Keratinocyte (primary cell): ENCODE measurements at regions not wholly inside any gene's neighbourhood (a gene's known extent, or its start where the extent isn't known, plus 50 kb on each side); places are given as distances from the start of the nearest gene placed in this dataset.

Source experiments
- DNase-seq: peaks from one replicate; pipeline ENCODE4 v3.0.0-alpha.2; 2011; ENCODE audit warnings: low read depth, missing footprints, low spot score
- FAIRE-seq: peaks from 2 replicates; lab custom pipeline; 2011; peaks lifted over from hg19 to GRCh38; lab: Jason Lieb, UNC
- H2AFZ ChIP-seq: 2 replicates; pipeline ENCODE4 v1.6.0; 2012; ENCODE audit warnings: low read length, control low read depth, inconsistent platforms; ENCODE audit not compliant: control insufficient read depth
- H3K27ac ChIP-seq: 2 replicates; pipeline ENCODE4 v1.5.1; 2011; ENCODE audit warnings: low read length; ENCODE audit not compliant: control insufficient read depth, insufficient read depth
- H3K27me3 ChIP-seq: 3 replicates; pipeline ENCODE4 v1.6.0; 2011; ENCODE audit warnings: low read length; ENCODE audit not compliant: control insufficient read depth, insufficient read depth; ENCODE audit errors: extremely low read depth
- H3K36me3 ChIP-seq, 2 experiments: 2 replicates in 1 of 2; 3 replicates in 1 of 2; pipeline ENCODE4 v1.5.1; 2011; ENCODE audit warnings: low read length in 2 of 2, mild to moderate bottlenecking in 1 of 2; ENCODE audit not compliant: control insufficient read depth in 2 of 2, insufficient read depth in 2 of 2; ENCODE audit errors: extremely low read depth in 1 of 2
- H3K4me1 ChIP-seq: 3 replicates; pipeline ENCODE4 v1.5.1; 2011; ENCODE audit warnings: low read length; ENCODE audit not compliant: control insufficient read depth, insufficient read depth; ENCODE audit errors: extremely low read depth
- H3K4me2 ChIP-seq: 3 replicates; pipeline ENCODE4 v1.6.0; 2011; ENCODE audit warnings: low read depth, low read length; ENCODE audit not compliant: control insufficient read depth, insufficient read depth; ENCODE audit errors: extremely low read depth
- H3K4me3 ChIP-seq, 3 experiments: fragments of 200-600 bp in 1 of 3; sonication (generic) in 1 of 3; 2 replicates in 2 of 3; 3 replicates in 1 of 3; pipeline ENCODE4 v1.5.1; 2011 to 2016; ENCODE audit warnings: low read length in 3 of 3, mild to moderate bottlenecking in 3 of 3, control low read depth in 2 of 3, inconsistent platforms in 1 of 3, low read depth in 1 of 3, mixed read lengths in 1 of 3, mixed run types in 1 of 3, moderate library complexity in 1 of 3; ENCODE audit not compliant: control insufficient read depth in 2 of 3, insufficient read depth in 2 of 3; ENCODE audit errors: extremely low read depth in 1 of 3
- H3K79me2 ChIP-seq: 2 replicates; pipeline ENCODE4 v1.6.0; 2012; ENCODE audit warnings: low read length; ENCODE audit not compliant: control insufficient read depth, insufficient read depth
- H3K9ac ChIP-seq: 3 replicates; pipeline ENCODE4 v1.6.0; 2011; ENCODE audit warnings: low read length; ENCODE audit not compliant: control insufficient read depth, insufficient read depth; ENCODE audit errors: extremely low read depth
- H3K9me1 ChIP-seq: 3 replicates; pipeline ENCODE4 v1.6.0; 2011; ENCODE audit warnings: low read length; ENCODE audit not compliant: control insufficient read depth, insufficient read depth; ENCODE audit errors: extremely low read depth
- H3K9me3 ChIP-seq: 2 replicates; pipeline ENCODE4 v1.5.1; 2012; ENCODE audit warnings: low read depth, low read length; ENCODE audit not compliant: control insufficient read depth
- H4K20me1 ChIP-seq: 3 replicates; pipeline ENCODE4 v1.6.0; 2011; ENCODE audit warnings: low read length; ENCODE audit not compliant: control insufficient read depth, insufficient read depth; ENCODE audit errors: extremely low read depth
- CTCF ChIP-seq, 3 experiments: IDR thresholded peaks in 1 of 3; conservative IDR thresholded peaks in 1 of 3; optimal IDR thresholded peaks in 1 of 3; 2 replicates in 2 of 3; 3 replicates in 1 of 3; pipeline versions ENCODE3 to v1.5.1; 2011; ENCODE audit warnings: low read length in 3 of 3, mild to moderate bottlenecking in 3 of 3, moderate library complexity in 2 of 3, control low read depth in 1 of 3, inconsistent platforms in 1 of 3; ENCODE audit not compliant: insufficient read depth in 2 of 3; ENCODE audit errors: extremely low read depth in 1 of 3
- EZH2 ChIP-seq: IDR thresholded peaks from one replicate; pipeline ENCODE4 v1.6.1; 2012; ENCODE audit warnings: inconsistent platforms, mild to moderate bottlenecking, low read length, moderate library complexity
- dilution Hi-C: fragments of 300-500 bp; cut with MboI; formaldehyde crosslinking; loops from one replicate; pipeline ENCODE4 v1.7.0; 2020; ENCODE audit warnings: low sequenced_read_pairs; ENCODE audit not compliant: extremely low pct_ligation_motif_present

GRCh38 chr12:3931206-3931605 lies 58.0 kb upstream of the PARP11 start:
- no peaks in the 10 kb centered on the region for H3K4me1 ChIP-seq
- FAIRE-seq: no peak

GRCh38 chr12:3929875-3930615 lies 56.8 kb upstream of the PARP11 start:
- no peak overlapping the region for H3K27ac ChIP-seq
- no peak overlapping the region for H2AFZ ChIP-seq
- no peaks in the 10 kb centered on the region for H4K20me1 ChIP-seq
- peaks cover 43% of the 10 kb centered on the region for H3K27me3 ChIP-seq
- no peaks in the 10 kb centered on the region for H3K9me3 ChIP-seq
- dilution Hi-C loops: no loop called here
- H3K79me2 ChIP-seq: no peaks in the 10 kb centered on the region
- H3K4me2 ChIP-seq: no peak overlapping the region
- H3K4me3 ChIP-seq: no peak overlapping the region
- no peak overlapping the region for H3K9ac ChIP-seq
- no peak for DNase-seq
- FAIRE-seq: no peak
- H3K9me1 ChIP-seq: no peaks in the 10 kb centered on the region
- H3K4me1 ChIP-seq: no peaks in the 10 kb centered on the region
- TF ChIP-seq EZH2 (no peak), CTCF (optimal IDR thresholded peaks at IDR 0.05 in 1 of 3, IDR thresholded peaks at IDR 0.05 in 1 of 3, conservative IDR thresholded peaks at IDR 0.05 in 1 of 3; ENCODE audit: extremely low read depth in 1 of 3, insufficient read depth in 2 of 3, low read length in 3 of 3) (no peak)
- H3K36me3 ChIP-seq: no peaks in the 10 kb centered on the region

More at GRCh38 chr12:3931206-3931605, 58.0 kb upstream of the PARP11 start:
- H3K4me3 ChIP-seq: no peak overlapping the region
- no peaks in the 10 kb centered on the region for H4K20me1 ChIP-seq
- H3K9me3 ChIP-seq: no peaks in the 10 kb centered on the region
- dilution Hi-C loops: no loop called here
- no peak overlapping the region for H3K9ac ChIP-seq
- no peak overlapping the region for H3K27ac ChIP-seq
- no peaks in the 10 kb centered on the region for H3K36me3 ChIP-seq
- no peak for DNase-seq
- H3K4me2 ChIP-seq: no peak overlapping the region
- no peaks in the 10 kb centered on the region for H3K9me1 ChIP-seq
- TF ChIP-seq CTCF (optimal IDR thresholded peaks at IDR 0.05 in 1 of 3, IDR thresholded peaks at IDR 0.05 in 1 of 3, conservative IDR thresholded peaks at IDR 0.05 in 1 of 3; ENCODE audit: extremely low read depth in 1 of 3, insufficient read depth in 2 of 3, low read length in 3 of 3) (no peak), EZH2 (no peak)
- no peaks in the 10 kb centered on the region for H3K79me2 ChIP-seq
- peaks cover 39% of the 10 kb centered on the region for H3K27me3 ChIP-seq
- H2AFZ ChIP-seq: no peak overlapping the region
